Fibroblast of gingiva (primary cell): ENCODE measurements at regions not wholly inside any gene's neighbourhood (a gene's known extent, or its start where the extent isn't known, plus 50 kb on each side); places are given as distances from the start of the nearest gene placed in this dataset.

Experiments
- DNase-seq: peaks from one replicate; pipeline ENCODE4 v3.0.0-alpha.2; 2011; ENCODE audit warnings: low read depth

DNA sequence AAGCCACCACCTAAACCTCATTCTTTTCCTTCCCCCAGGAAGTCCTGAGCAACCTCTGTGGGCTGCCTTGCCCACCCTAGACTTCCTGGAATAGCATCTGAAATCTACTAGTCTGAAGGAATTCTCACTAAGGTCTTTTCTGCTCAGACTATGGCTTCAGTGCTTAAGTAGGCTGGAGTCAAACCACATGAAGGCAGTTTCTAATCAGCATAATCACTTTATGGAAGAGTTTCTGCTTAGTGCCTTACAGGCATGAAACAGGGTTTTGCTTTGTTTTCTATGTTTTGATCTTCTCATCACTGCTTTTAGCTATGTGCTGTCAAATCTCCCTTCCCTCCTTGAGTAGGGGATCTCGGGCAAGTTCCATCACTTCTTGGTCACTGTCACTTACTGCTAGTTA lies 117.7 kb downstream of the WT1 start:
- no peak for DNase-seq

DNA sequence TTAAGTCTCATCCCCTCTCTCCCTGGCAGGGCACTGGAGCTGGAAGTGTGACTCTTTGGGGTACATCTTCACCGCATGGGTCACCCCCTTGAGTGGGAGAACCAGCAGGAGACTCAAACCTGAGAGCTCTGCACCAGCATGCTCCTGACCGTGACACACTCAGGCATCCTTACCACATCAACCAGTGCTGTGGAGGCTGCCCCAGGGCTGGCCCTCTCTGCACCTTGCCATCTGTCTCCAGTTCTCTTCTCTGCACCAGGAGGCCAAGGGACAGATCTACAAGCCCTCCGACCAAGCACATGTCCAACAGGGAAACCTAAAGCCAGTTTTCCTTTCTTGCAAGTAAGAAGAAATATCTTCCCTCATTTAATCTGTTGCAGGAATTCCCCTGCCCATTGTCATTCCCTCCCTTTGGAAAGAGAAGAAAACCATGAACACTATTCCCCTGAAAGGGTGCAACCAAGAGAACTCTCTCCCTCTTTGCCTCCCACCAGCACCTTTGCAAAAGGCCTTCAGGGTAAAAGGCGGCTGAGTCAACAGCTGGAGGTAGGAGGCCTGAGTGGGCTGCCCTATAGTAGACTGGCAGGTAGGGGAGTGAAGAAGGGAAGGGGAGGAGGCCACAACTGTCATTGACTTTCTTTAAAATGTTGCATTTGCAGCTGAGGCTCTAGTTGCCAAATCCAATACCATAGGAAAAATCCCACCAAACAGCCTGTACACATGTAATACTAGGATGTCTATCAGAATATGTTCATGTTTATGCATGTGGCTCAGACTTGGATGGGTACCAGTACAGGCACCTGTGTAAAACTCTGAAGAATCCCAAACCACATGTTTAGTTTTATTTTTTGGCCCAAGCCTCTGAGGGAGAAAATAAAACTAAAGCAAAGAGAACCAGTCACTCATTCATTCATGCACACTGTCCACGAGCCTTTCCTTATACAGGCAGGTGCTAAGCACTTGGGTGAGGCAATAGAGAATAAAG lies 117.0 kb downstream of the WT1 start:
- DNase-seq = no peak

DNA sequence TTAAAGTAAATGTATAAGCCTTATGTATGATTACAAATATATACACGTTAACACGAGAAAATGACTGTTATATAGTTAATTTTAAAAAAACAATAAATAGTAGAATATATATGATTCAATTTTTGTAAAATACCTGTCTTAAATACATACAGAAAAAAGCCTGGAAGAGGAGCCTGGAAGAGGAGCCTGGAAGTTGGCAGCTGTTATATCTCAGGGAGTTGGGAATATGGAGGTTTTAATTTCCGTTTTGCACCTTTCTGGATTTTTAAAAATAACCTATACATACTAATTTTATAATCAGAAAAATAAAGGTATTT lies 111.6 kb downstream of the WT1 start:
- DNase-seq = no peak

DNA sequence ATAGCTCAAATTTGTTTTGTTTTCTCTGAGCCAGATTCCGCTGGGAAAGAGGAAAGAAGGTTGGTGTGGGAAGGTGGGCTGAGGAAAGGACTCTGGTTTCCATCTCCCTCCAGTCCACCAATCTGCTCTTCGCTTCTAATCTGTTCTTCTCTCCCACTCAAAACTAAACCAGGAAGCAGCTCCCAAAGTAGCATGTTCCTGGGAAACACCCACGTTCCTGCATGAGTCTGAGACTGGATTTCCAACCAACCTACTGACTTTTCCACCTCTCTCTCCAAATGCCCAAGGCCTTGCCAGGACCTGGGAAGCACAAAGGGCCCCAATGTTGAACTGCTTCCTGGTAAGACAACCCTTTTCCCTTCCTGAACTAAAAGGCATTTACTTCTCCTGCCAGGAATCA lies 110.2 kb downstream of the WT1 start:
- DNase-seq = no peak

DNA sequence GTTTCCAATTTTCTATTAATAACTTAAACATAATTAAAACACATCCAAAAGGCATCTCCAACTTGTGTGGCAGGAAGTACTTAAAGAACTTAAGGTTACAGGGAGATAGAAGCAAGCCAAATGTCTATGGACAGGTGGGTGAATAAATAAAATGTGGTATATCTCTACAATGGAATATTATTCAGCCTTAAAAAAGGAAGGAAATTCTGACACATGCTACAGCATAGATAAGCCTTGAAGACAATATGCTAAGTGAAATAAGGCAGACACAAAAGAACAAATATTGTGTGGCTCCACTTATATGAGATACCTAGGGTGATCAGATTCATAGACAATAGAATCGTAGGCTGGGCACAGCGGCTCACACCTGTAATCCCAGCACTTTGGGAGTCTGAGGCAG lies 109.6 kb downstream of the WT1 start:
- DNase-seq = no peak

DNA sequence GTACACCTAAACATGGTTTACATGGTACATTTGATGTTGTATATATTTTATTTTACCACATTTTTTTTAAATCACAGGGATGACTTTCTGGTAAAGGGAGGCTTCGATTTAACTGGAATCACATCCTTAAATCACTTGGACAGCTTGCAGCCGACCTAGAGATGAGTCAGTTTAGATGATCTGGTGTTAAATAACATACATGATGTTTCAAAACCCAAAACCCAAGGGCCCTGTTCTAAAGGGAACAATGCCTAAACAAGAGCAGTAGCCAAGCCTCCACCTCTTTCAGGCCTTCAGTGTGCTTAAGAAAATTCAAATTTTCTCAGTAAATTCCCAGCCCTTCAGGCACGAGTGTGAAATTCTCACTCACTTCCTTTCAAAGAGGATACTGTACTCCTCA lies 108.8 kb downstream of the WT1 start:
- DNase-seq = no peak

DNA sequence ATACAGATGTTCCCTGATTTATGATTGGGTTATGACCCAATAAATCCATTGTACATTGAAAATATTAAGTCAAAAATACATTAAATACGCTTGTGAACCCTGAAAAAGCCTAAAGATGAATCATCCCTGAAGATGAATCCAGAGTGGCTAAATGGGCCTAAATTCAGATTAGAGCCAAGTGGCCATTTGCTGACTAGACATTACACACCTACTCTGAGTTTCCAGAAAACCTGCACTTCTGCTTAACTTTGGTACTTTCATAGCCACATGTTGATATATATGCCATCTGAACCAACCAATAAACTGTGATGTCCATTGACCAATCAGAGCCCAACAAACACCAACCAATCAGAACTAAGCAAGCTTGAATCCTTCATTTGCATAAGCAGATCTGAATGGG lies 106.9 kb downstream of the WT1 start:
- no peak for DNase-seq

DNA sequence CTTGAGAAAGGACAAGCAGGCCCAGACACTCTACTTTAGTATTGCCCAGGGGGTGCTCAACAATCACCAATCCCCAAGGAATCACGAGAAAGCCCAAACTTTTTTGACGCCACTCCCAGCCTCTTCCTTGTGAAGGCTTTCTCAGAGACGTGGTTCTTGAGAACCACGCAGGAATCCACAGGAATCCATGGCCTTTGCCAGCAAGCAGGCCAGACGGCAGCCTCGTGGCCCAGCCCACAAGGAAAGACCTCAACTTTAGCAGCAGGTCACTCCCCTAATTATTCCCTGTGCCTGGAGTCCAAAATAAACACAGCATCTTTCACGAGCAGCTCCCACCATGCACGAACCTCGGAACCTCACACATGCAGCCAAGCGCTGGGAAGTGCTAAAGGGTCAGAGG lies 104.2 kb downstream of the WT1 start:
- DNase-seq = no peak

DNA sequence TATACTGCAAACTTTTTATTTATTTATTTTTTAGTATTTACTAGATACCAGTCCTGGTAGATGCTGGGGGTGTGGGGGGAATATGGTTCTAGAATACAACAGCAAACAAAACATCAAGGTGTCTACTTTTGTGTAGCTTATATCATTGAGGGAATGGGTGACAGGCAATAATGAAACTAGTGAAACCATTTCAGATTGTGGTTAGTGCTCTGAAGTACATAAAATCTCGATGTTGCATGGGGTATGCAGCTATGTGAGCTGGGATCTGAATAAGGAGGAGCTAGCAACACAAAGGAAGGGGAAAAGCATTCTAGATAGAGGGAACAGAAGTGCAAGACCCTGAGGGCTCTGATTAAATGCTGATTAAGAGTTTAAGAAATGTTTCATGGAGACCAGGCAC lies 103.5 kb downstream of the WT1 start:
- no peak for DNase-seq

DNA sequence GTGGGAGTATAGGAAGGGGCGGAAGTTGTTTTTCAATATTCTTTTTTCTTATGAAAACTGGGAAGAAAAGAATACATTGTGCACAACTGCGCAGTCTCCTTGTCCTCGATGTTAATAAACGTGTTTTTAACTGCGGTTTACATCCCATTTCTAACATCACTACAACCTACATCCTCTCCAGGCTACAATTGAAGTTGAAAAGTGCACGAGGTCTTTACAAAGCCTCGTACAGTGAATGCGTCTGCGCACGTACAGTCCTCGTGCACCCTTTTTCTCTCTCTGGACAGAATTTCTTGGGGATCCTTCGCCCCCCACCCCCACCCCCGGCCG lies 102.4 kb downstream of the WT1 start:
- DNase-seq = no peak

DNA sequence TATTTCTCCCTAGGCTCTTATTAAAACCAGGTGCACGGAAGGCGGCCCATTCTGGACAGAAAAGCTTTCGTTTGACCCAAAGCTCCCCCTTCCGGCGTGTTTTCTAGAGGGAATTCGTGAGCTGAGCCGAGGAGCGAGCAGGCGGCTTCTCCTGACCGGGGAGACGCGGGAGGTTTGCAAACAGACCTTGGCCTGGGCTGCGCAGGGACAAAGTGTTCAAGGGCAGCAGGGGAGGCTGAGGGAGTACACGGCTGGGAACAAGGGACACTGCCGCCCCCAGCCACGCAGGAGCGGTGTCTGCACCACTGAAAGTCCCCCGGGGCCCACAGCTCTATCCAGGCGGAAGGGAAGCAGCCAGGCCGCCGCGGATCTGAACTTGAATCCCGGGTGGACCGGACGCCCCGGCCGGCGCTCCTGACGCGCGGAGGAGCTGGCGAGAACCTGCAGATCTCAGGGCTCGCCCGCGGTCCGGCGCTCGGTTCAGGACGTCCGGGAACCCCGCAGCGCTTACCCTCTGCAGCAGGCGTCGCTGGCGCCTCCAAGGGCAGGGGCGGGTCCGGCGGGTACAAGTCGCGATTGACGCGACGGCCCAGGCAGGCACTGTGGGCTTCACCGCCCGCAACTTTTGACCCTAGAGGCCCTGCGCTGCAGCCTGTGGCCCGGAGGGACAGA lies 101.9 kb downstream of the WT1 start:
- peak; percentile 20 for DNase-seq

DNA sequence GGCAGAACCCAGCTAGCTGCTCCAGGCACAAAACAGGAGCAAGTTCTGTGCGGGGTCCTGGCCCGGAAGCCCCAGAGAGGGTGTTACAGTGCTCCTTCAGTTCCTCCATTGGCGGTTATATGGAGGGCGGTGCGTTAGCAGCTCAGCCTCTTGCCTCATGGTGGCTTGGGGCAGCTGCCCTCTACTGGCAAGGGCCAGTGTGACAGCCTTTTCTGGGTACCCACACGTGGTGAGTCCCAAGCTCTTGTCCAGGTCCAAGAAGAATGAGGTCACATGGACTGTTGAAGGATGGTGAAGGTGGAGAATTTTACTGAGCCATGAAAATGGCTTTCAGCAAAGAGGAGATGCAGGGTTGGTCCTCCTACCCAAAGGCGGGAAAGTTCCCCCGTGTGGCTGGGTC lies 100.5 kb downstream of the WT1 start:
- DNase-seq = no peak
